WI38 (cell line): ENCODE measurements at regions not wholly inside any gene's neighbourhood (a gene's known extent, or its start where the extent isn't known, plus 50 kb on each side); places are given as distances from the start of the nearest gene placed in this dataset.

ENCODE experiments used
- H3K4me3 ChIP-seq: 2 replicates; pipeline ENCODE4 v1.5.1; 2011; ENCODE audit warnings: low read depth, mild to moderate bottlenecking, control low read depth, low read length
- CTCF ChIP-seq: IDR thresholded peaks from 2 replicates; pipeline ENCODE4 v1.5.1; 2012; ENCODE audit warnings: low read depth, mild to moderate bottlenecking, control low read depth, low read length

- no peak for TF ChIP-seq CTCF
- H3K4me3 ChIP-seq, result no peak overlapping the region
These were observed 598.7 kb upstream of the TECRL start for GRCh38 chr4:65007841-65008439.

GRCh38 chr4:64975177-64975576 lies 565.9 kb upstream of the TECRL start:
- no peak for TF ChIP-seq CTCF
- no peak overlapping the region for H3K4me3 ChIP-seq

GRCh38 chr4:64969081-64969480 lies 559.8 kb upstream of the TECRL start:
- H3K4me3 ChIP-seq, result no peak overlapping the region
- TF ChIP-seq CTCF, result no peak

- TF ChIP-seq CTCF, result no peak
- H3K4me3 ChIP-seq, result no peak overlapping the region
These were observed 558.0 kb upstream of the TECRL start for GRCh38 chr4:64967286-64967685.

GRCh38 chr4:64960516-64960915 lies 551.3 kb upstream of the TECRL start:
- no peak overlapping the region for H3K4me3 ChIP-seq
- no peak for TF ChIP-seq CTCF

GRCh38 chr4:64940698-64941097 lies 531.4 kb upstream of the TECRL start:
- no peak for TF ChIP-seq CTCF
- H3K4me3 ChIP-seq, result no peak overlapping the region

GRCh38 chr4:64935469-64936001 lies 526.3 kb upstream of the TECRL start:
- no peak for TF ChIP-seq CTCF
- H3K4me3 ChIP-seq, result no peak overlapping the region
